Omental fat pad (tissue), 3 donors: ENCODE measurements at regions not wholly inside any gene's neighbourhood (a gene's known extent, or its start where the extent isn't known, plus 50 kb on each side); places are given as distances from the start of the nearest gene placed in this dataset.

ENCODE experiments used
- ATAC-seq: fragments of 150-250 bp; one replicate; pipeline ENCODE4 v1.9.1; 2016; ENCODE audit warnings: mild to moderate bottlenecking, moderate library complexity; ENCODE audit not compliant: low FRiP score
- DNase-seq: peaks from one replicate; pipeline ENCODE4 v3.0.0-alpha.2; 2019; ENCODE audit warnings: low spot score
- TF ChIP-seq, protein P1 (sequence below), 3 donors: fragments of 450-650 bp; IDR thresholded peaks; one replicate each; pipeline ENCODE4 v1.5.1; 2016 to 2017; ENCODE audit warnings: antibody characterized with exemption in 3 of 3, mild to moderate bottlenecking in 3 of 3, moderate library complexity in 2 of 3

DNA sequence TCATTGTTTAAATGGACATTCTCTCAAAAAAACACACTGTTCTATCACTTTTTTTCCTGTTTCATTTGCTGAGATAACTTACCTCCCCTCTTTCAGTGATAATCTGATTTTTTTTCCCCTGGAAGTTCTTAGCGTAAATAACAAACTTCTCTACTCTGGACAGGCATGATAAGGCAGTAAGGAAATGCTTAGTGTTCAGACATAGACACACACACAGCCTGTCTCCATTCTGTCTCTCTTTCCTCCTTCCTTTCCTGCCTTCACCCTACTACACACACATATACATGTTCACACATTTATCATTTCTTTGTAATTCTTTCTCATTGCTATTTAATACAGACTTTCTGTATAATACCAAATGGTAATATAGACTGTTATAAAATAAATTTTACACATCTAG is 470.8 kb upstream of the ROBO1 start:
- ATAC-seq (no peak), DNase-seq (no peak)
- TF ChIP-seq, protein P1, sequence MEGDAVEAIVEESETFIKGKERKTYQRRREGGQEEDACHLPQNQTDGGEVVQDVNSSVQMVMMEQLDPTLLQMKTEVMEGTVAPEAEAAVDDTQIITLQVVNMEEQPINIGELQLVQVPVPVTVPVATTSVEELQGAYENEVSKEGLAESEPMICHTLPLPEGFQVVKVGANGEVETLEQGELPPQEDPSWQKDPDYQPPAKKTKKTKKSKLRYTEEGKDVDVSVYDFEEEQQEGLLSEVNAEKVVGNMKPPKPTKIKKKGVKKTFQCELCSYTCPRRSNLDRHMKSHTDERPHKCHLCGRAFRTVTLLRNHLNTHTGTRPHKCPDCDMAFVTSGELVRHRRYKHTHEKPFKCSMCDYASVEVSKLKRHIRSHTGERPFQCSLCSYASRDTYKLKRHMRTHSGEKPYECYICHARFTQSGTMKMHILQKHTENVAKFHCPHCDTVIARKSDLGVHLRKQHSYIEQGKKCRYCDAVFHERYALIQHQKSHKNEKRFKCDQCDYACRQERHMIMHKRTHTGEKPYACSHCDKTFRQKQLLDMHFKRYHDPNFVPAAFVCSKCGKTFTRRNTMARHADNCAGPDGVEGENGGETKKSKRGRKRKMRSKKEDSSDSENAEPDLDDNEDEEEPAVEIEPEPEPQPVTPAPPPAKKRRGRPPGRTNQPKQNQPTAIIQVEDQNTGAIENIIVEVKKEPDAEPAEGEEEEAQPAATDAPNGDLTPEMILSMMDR (IDR thresholded peaks at IDR 0.05): no peak

DNA sequence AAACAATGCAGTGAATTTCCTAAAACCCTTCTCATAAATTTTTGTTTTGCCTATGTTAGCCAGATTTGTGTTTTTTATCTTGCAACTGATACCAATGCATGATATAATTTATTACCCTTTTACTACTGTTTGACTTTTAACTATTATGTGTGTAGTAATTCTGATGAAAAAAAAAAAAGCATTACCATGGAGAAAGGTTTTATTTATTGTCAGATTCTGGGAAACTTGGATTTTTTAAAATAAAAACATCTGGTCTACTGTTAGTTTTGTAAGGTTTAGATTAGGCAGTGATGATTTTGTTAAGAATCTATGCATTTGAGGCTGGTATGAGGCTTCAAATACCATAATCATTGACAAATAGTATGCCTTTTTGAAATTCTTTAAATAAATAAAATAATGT is 470.4 kb upstream of the ROBO1 start:
- TF ChIP-seq, protein P1 (IDR thresholded peaks at IDR 0.05): no peak
- no peak for DNase-seq
- no peak for ATAC-seq

DNA sequence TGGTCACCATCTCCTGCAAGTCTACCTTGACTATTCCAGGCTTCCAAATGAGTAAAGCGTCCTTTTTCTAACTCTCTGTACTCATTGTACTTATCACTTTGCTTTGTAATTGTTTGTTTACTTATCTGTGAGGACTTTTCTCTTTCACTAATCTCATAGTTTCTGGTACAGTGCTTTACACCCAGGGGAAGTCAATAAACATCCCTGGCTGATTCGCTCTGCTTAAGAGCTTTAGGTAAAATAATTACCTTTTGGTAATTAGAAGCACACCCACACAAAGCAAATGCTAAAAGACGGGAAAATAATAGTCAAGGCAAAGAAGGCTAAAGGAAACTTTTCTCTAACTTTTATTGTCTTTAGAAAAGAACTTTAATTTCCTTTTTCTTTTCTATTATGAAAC is 466.9 kb upstream of the ROBO1 start:
- TF ChIP-seq, protein P1 (IDR thresholded peaks at IDR 0.05): no peak
- ATAC-seq (no peak), DNase-seq (no peak)

DNA sequence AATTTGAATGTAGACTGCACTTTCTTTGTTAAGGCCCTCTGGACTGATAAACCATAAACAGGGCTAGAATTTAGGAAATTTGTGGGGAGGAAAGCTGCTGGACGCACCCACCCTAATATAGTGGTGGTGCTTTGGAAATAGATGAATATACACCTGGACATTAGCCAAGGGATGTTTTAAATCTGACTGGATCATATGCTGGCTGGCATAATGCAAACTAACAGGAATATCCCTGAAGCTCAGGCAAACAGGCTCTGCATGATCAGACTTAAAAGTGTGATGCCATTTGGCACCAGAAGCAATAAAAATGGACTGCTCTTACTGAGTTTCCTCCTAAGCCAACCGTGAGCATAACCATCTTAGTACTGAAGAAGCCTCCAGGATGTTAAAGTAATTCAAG is 465.8 kb upstream of the ROBO1 start:
- ATAC-seq: no peak

DNA sequence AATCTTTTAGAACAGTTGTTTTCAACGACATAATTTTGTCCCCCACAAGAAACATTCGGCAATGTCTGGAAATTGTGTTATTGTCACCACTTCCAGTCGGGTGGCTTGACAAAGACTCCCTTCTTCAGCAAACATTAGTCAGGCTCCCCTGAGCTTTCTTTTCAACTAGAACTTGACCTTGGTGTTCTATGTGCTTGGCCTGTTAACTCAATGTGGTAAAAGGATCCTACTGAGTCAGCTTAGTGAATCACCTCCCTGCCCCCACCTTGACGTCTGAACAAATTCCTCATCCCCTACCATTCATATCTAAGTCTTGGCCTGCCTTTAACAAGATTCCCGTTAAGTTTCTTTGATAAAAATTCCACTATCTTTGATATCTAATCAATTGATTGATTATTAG is 465.0 kb upstream of the ROBO1 start:
- ATAC-seq (no peak), DNase-seq (no peak)
- TF ChIP-seq, protein P1 (IDR thresholded peaks at IDR 0.05): no peak

More for the DNA sequence above, 465.8 kb upstream of the ROBO1 start:
- DNase-seq: no peak
- TF ChIP-seq, protein P1 (IDR thresholded peaks at IDR 0.05): no peak

DNA sequence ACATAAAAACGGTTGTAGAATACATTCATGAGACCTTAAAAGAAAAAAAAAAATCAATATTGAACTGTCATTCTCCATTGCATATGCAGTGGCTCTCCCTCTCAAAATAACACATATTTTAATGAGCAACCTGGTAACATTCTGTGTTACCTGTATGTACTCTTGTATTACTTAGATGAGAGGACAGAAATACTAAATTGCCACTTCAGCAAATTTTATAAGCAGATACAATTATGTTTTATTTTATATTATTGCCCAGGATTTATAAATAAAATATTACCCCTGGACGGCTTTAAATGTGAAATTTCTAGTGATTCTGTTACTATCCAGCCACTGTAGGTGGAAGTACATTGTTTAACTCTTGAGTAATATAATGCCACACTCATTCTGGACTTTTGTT is 463.2 kb upstream of the ROBO1 start:
- DNase-seq: no peak
- TF ChIP-seq, protein P1 (IDR thresholded peaks at IDR 0.05): no peak
- ATAC-seq: no peak

DNA sequence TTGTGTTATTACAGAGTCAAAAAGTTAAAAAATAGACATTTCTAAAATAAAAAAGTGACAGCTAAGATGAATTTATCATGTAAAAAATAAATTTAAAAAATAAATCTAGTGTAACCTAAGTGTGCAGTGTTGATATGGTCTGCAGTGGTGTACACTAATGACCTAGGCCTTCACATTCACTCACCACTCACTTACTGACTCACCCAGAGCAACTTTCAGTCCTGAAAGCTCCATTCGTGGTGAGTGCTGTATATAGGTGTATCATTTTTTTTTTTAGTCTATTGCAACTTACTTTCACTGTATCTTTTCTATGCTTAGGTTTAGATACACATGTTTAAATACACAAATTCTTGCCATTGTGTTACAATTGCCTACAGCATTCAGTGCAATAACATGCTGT is 459.4 kb upstream of the ROBO1 start:
- TF ChIP-seq, protein P1 (IDR thresholded peaks at IDR 0.05): no peak
- ATAC-seq (no peak), DNase-seq (no peak)
